Activated CD8-positive, alpha-beta memory T cell treated with anti-CD3 and anti-CD28 coated beads for 1 hour (primary cell): ENCODE measurements at regions not wholly inside any gene's neighbourhood (a gene's known extent, or its start where the extent isn't known, plus 50 kb on each side); places are given as distances from the start of the nearest gene placed in this dataset.

Source experiments
- DNase-seq, 2 donors: peaks; one replicate each; pipeline ENCODE4 v3.0.0-alpha.2; 2020; ENCODE audit warnings: low read depth in 1 of 2; ENCODE audit errors: extremely low read depth in 1 of 2

DNA sequence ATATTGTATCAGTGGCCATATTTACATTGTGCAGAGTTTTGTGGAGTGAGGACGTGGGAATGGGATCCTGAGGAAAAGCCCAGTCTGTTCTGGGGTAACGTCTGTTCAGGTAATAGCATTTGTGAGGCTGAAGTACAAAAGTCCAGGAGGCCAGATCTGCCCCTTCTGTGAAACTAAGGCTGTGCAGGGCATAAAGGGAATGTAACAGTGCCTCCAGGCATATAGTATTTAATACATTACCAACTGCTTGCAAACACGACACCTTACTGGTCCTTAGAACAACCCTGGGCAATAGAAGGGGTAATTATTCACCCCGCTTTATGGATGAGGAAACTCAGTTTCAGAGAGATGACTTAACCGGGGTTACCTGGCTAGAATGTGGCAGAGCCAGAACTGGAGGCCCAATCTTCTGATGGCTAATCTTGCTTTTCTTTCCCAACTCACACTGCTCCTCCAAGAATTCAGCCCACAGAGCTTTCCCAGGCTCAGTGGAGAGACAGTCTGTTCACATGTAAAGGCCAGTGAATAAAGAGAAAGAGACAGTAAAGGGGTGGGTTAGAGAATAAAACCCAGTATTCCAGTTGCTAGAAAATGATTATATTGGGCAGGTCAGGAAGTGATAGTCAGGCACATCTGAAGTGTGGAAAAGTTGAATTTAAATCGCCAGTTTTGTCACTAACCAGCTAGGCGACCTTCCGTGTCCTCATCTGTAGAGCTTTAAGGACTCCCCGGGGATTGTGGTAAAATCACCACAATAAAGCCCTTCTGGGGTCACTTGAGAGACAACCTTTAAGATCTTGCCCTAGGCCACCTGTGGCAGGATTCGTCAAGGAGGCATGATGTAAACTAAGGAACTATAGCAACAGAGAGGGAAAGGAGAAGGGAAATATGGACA lies 280.7 kb upstream of the CITED2 start:
- DNase-seq = no peak

- DNase-seq = no peak
Observed at GRCh38 chr6:139654309-139654708, 279.9 kb upstream of the CITED2 start.

- DNase-seq = no peak
Observed at GRCh38 chr6:139653111-139653510, 278.7 kb upstream of the CITED2 start.

DNA sequence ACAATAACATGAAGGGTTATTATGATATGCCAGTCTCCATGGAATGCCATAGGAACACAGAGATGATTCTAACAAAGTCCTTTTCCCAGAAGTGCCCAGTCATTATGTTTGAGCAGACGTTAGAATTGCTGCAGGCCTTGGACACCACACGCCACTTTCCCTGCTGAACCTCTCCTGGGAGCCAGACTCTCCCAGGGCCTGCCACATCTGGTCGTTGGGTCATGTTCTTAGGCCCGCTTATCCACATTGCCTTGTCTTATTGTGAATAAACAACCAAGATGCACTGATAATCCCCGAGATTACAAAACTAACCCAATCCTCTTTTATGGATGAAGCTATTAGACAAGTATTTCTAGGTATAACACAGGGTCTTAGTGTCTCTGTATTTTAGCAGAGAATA lies 276.5 kb upstream of the CITED2 start:
- DNase-seq = no peak

DNA sequence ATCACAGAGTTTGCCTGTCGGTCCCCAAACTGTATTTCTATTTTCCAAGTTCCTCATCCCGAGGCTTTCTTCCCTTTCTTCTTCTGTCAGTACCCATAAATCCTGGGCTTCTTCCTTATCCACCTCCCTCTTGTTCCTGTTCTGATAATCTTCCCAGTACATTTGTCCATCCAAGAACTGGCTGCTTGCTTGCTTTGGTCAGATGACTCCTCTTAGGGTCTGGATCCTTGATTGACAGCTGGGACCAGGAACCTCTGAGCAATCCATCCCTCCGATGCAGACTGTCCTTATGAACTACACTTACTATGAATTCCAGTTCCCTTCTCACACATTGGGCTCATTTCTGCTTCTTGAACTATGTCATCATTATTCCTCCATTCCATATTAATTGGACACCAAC lies 275.3 kb upstream of the CITED2 start:
- no peak for DNase-seq

DNA sequence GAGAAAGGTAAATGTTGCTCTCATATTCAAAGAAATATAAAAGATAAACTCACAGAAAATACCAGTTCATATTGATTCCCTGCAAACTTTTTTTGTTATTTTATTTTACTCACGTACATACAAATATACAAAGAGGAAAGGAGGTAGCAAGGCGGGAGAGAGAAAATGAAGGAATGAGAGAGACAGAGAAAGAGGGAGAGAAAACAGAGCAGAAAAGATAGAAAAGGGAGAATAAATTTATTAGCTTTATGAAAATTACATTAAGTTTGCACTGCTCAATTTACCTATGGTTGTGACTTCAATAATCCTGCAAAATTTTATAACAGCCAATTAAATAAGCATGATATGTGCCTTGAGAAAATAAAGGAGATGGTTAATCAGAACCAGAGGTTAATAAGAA lies 274.7 kb upstream of the CITED2 start:
- DNase-seq = no peak

- no peak for DNase-seq
Observed at GRCh38 chr6:139648430-139649000, 274.1 kb upstream of the CITED2 start.

GRCh38 chr6:139647841-139648240 lies 273.4 kb upstream of the CITED2 start:
- no peak for DNase-seq

GRCh38 chr6:139647016-139647415 lies 272.6 kb upstream of the CITED2 start:
- no peak for DNase-seq

- DNase-seq = no peak
Observed at GRCh38 chr6:139644821-139645220, 270.4 kb upstream of the CITED2 start.

- no peak for DNase-seq
Observed at GRCh38 chr6:139643986-139644385, 269.5 kb upstream of the CITED2 start.

DNA sequence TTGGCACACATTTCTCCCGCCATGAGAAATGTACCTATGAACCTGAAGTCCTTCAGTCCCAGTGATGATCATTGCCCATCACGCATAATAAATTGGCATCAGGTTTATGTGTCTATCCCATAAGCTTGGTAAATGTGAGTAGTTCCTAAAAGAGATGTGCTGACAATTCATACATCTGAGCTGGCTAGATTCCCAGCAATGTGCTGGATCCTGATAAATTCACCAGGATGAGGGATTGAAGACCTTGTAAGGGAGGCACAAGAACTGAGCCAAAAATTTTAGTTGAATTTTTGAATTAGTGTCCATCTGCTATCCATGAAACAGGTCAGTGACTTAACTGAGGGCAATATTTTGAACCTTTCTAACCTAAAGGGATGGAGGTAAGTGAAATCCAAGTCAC lies 267.9 kb upstream of the CITED2 start:
- no peak for DNase-seq

DNA sequence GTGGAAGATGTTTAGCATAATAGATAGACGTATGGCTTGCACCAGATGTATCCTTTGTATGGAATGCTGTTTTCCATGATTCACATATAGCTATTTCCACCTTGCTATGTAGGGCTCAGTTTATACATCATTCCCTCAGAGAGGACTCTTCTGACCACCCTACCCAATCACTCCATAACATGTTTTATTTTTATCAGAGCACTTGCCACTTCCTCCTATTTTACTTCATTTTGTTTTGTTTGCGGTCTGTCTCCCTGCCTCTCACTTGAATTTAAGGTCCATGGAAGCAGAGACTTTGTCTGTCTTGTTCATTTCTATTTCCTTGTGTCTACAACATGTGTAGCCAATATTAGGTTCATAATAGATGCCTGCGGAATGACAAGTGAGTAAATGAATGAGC lies 266.9 kb upstream of the CITED2 start:
- DNase-seq = no peak

GRCh38 chr6:139640921-139641320 lies 266.5 kb upstream of the CITED2 start:
- DNase-seq = no peak

DNA sequence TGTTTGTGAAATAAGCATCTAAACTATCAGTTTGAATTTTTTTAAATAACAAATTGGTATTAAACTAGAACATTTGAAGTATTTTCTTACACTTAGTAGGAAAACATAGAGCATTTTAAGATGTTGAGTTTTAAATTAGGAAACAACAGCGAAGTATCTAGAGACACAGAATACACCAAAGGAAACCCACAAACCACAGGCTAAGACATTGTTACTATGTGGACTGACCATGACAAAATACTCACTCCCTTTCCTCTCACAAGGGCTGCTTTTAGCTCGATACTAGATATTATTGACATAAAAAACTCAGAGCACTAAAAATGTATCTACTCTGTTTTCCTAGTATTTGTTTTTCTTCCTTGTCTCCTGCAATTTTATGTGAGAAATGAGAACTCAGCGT lies 266.0 kb upstream of the CITED2 start:
- no peak for DNase-seq

DNA sequence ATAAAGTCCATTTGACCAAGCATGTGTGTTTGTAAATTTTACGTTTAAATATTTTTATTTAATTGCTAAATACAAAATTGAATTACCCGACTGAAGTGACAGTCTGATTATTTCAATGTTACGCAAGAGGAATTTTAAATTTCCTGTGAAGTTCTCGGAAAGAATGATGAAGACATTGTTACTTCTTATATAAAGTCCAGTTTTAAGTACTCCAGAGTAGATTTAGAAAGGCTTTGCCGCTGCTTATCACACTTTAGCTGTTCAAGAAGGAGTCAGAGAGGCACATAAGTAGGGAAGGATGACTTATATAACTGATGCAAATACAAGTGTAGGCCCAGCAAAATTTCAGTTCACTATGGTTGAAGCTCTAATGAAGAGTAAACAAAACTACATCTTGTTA lies 265.1 kb upstream of the CITED2 start:
- DNase-seq = no peak

GRCh38 chr6:139638179-139638941 lies 263.9 kb upstream of the CITED2 start:
- DNase-seq = no peak

- no peak for DNase-seq
Observed at GRCh38 chr6:139637766-139638165, 263.3 kb upstream of the CITED2 start.

- DNase-seq = no peak
Observed at GRCh38 chr6:139636391-139636790, 261.9 kb upstream of the CITED2 start.

GRCh38 chr6:139635401-139636130 lies 261.1 kb upstream of the CITED2 start:
- DNase-seq = no peak

DNA sequence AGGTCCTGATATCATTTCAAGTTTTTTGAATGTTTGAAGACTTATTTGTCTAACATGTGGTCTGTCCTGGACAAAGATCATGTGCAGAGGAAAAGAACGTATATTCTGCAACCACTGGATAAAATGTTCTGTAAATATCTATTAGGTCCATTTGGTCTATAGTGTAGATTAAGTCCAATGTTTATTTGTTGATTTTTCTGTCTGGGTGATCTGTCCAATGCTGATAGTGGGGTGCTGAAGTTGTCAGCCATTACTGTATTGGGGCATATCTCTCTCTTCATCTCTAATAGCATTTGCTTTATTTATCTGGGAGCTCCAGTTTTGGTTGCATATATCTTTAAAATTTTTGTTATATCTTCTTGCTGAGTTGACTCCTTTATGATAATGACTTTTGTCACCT lies 258.4 kb upstream of the CITED2 start:
- DNase-seq = no peak
